Osteocyte (in vitro differentiated cells): ENCODE measurements at regions not wholly inside any gene's neighbourhood (a gene's known extent, or its start where the extent isn't known, plus 50 kb on each side); places are given as distances from the start of the nearest gene placed in this dataset.

ENCODE experiments used
- DNase-seq: peaks from one replicate; pipeline ENCODE4 v3.0.0; 2021; ENCODE audit warnings: mixed read lengths; ENCODE audit not compliant: unreplicated experiment; ENCODE audit errors: extremely low spot score
- H3K27ac Mint-ChIP-seq: one replicate; pipeline ENCODE4 v1.8.0; 2021; ENCODE audit warnings: mild to moderate bottlenecking, mixed read lengths; ENCODE audit not compliant: unreplicated experiment
- H3K27me3 Mint-ChIP-seq: one replicate; pipeline ENCODE4 v1.8.0; 2021; ENCODE audit warnings: mixed read lengths; ENCODE audit not compliant: unreplicated experiment
- H3K36me3 Mint-ChIP-seq: one replicate; pipeline ENCODE4 v1.8.0; 2021; ENCODE audit warnings: mixed read lengths; ENCODE audit not compliant: unreplicated experiment
- H3K4me1 Mint-ChIP-seq: one replicate; pipeline ENCODE4 v1.8.0; 2021; ENCODE audit warnings: mixed read lengths; ENCODE audit not compliant: unreplicated experiment
- H3K4me3 Mint-ChIP-seq: one replicate; pipeline ENCODE4 v1.8.0; 2021; ENCODE audit warnings: mild to moderate bottlenecking, moderate library complexity, mixed read lengths; ENCODE audit not compliant: unreplicated experiment
- H3K9me3 Mint-ChIP-seq: one replicate; pipeline ENCODE4 v1.8.0; 2021; ENCODE audit warnings: mixed read lengths; ENCODE audit not compliant: unreplicated experiment
- CTCF ChIP-seq: fragments of 200-600 bp; sonication (generic); IDR thresholded peaks from 2 replicates; pipeline ENCODE4 v1.5.0; 2021; ENCODE audit warnings: antibody characterized with exemption, mild to moderate bottlenecking, moderate library complexity

GRCh38 chr9:79325501-79325900 is 246.3 kb upstream of the TLE4 start:
- TF ChIP-seq CTCF: no peak
- Mint-ChIP-seq H3K4me3 (no peak overlapping the region), H3K27me3 (no peaks in the 10 kb centered on the region), H3K36me3 (no peaks in the 10 kb centered on the region), H3K9me3 (peaks cover 3% of the 10 kb centered on the region), H3K4me1 (peaks cover 13% of the 10 kb centered on the region), H3K27ac (no peak overlapping the region)
- no peak for DNase-seq

- Mint-ChIP-seq H3K4me3 (no peak overlapping the region), H3K27me3 (no peaks in the 10 kb centered on the region), H3K27ac (no peak overlapping the region), H3K9me3 (no peaks in the 10 kb centered on the region), H3K36me3 (no peaks in the 10 kb centered on the region), H3K4me1 (peaks cover 13% of the 10 kb centered on the region)
- TF ChIP-seq CTCF: no peak
- DNase-seq: no peak
These were observed 241.9 kb upstream of the TLE4 start for GRCh38 chr9:79329861-79330260.

GRCh38 chr9:79334001-79334400 is 237.8 kb upstream of the TLE4 start:
- Mint-ChIP-seq H3K27me3 (no peaks in the 10 kb centered on the region), H3K4me3 (no peak overlapping the region), H3K36me3 (peaks cover 4% of the 10 kb centered on the region), H3K4me1 (no peaks in the 10 kb centered on the region), H3K27ac (no peak overlapping the region), H3K9me3 (peaks cover 4% of the 10 kb centered on the region)
- DNase-seq: no peak
- no peak for TF ChIP-seq CTCF

GRCh38 chr9:79334711-79335110 is 237.1 kb upstream of the TLE4 start:
- Mint-ChIP-seq H3K36me3 (peaks cover 4% of the 10 kb centered on the region), H3K9me3 (peaks cover 4% of the 10 kb centered on the region), H3K4me1 (no peaks in the 10 kb centered on the region), H3K27ac (no peak overlapping the region), H3K27me3 (no peaks in the 10 kb centered on the region), H3K4me3 (no peak overlapping the region)
- no peak for DNase-seq
- TF ChIP-seq CTCF: no peak

- peaks cover 4% of the 10 kb centered on the region for H3K9me3 Mint-ChIP-seq
- no peak overlapping the region for H3K4me3 Mint-ChIP-seq
- H3K27ac Mint-ChIP-seq: no peak overlapping the region
- no peaks in the 10 kb centered on the region for H3K4me1 Mint-ChIP-seq
- peaks cover 4% of the 10 kb centered on the region for H3K36me3 Mint-ChIP-seq
- no peak for DNase-seq
- no peak for TF ChIP-seq CTCF
- no peaks in the 10 kb centered on the region for H3K27me3 Mint-ChIP-seq
These were observed 235.8 kb upstream of the TLE4 start for GRCh38 chr9:79335987-79336386.
